HG02943 (cell line): ENCODE measurements at regions not wholly inside any gene's neighbourhood (a gene's known extent, or its start where the extent isn't known, plus 50 kb on each side); places are given as distances from the start of the nearest gene placed in this dataset.

Experiments
- ATAC-seq: cut with Tn5 transposase; IDR thresholded peaks from one replicate; pipeline ENCODE4 v1.9.1; 2021; ENCODE audit warnings: mild to moderate bottlenecking, low read depth, moderate library complexity; ENCODE audit not compliant: unreplicated experiment

- no peak for ATAC-seq
These were observed 936.7 kb downstream of the CCSER2 start for GRCh38 chr10:85265121-85265520.

- no peak for ATAC-seq
These were observed 938.4 kb downstream of the CCSER2 start for GRCh38 chr10:85266808-85267207.

DNA sequence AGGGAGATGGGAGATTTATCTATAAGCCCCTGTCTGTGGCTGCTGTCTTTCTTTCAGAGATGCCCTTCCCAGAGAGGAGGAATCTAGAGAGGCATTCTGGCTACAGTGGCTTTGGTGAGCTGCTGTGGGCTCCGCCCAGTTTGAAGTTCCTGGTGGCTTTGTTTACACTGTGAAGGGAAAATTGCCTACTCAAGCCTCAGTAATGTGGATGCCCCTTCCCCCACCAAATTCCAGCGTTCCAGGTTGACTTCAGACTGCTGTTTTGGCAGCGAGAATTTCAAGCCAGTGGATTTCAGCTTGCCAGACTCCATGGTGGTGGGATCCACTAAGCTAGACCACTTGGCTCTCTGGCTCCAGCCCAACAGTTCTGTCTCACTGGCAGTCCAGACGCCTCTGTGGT, 951.6 kb downstream of the CCSER2 start:
- ATAC-seq: no peak

DNA sequence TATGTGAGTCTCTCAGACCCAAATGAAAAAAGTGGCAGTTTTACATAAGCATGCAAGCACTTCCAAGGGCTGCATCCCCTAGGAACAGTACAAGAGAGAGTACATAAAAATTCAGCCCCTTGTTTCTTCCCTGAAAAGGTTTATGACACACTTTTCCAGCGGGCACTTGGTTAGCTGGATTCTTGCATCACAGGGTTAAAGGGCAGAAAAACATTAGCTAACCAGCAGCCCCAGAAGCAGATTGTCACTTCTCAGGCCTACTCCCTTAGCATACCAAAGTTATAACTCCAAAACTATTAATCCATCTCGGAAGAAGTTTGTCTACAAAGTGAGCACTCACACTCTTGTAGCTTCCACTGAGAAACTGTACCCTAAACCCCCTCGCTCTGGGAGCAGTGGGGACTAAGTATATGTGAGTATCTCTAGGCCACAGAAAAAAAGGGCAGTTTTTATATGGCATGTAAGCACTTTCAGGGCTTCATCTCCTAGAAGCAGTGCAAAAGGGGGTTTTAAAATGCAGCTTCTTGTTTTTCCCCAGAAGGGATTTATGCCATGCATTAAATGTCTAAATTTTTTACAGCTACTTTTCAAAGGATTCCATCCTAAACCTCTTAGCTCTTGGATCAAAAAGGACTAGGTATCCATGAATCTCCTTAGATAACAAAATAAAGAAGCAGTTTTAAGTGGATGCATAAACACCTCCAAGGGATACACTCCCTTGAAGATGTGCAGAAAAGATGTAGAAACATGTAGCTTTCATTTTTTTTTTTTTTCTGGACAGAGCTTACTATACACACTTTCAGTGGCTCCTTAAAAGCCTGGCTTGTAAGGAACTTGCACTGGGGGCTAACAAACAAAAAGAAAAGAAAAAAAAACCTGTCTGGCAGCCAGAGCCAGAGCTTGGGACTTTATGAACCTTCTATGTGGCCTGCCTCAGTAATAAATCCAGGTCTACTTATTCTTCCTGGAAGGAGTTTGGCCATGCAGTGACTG, 956.7 kb downstream of the CCSER2 start:
- ATAC-seq: no peak

DNA sequence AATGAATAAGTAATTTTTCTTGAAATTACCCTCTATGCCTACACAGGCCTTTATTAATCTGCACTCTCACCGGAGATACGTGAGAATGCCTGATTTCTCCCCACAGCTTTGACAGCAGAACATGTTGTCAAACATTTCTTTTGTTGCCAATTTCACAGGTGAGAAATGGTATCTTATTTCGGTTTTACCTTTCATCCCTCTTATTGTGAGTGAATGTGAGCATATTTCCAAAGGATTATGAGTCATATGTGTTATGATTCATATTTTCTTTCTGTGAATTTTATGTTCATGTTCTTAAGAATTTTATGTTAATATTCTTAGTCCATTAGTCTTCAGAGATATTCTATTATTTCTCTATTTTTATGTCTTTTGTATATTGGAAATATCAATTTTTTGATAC, 965.1 kb downstream of the CCSER2 start:
- ATAC-seq: no peak

DNA sequence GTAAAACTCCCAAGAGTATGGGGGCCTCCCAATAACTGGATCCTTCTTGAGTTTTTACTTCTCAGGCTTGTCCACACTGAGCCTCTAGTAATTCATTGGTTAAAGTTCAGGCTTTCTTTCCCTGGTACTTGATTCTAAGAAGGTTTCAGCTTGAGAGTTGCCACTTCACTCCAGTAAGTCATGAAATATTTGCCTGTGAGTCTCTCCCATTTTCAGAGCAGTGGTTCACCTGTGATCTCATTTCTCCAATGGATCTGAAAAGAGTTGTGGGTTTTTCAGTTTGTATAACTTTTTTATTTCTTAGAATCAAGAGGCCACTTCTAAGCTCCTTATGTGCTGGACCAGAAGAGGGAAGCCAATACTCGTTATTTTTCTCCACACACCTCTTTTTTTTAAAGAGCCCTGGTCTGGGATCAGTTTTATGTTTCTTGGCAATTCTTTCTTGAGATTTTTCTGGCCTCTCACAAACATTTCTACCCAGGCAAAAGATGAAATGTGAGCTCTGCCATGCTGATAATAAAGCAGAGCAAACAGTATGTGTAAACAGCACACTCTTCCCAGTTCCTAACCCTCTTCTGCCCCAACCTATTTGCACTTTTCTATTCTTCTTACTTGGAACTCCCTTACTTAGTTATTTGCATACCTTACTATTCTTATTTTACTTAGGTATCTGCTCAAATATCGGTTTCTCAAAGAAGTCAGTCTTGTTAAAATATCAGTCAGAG, 983.4 kb downstream of the CCSER2 start:
- ATAC-seq: no peak

DNA sequence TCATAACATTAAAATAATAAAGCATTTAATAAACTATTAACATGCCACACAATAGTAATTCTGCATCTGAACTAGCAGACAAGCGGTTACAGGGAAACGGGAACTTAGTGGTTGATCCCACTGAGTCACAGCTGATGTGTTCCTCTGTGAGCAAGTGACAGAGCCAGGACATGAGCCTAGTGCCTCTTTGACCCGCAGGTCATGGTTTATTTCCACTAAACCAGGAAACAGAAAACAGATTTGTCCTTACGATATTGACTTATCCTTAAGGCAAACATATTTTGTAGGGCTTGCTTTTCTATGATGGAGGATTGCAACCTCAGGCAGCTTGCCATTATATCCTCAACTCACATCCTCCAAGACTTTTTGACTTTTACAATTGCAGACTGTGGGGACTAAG, 987.3 kb downstream of the CCSER2 start:
- no peak for ATAC-seq

- ATAC-seq: no peak
These were observed 987.9 kb downstream of the CCSER2 start for GRCh38 chr10:85316276-85316675.

DNA sequence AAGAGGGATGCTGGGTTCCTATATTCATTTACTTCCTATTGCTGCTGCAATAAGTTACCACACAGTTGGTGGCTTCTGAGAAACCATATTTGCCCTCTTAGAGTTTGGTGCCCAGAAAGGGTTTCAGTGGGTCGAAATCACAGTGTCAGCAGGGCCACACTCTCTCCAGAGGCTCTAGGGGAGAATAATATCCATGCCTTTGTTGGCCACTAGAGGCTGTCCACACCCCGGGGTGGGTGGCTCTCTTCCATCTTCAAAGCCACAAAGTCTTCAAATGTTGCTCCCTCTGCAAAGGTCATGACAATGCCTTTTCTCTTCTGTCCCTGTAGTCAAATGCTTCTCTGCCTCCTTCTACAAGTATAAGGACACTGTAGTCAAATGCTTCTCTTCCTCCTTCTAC, 989.4 kb downstream of the CCSER2 start:
- no peak for ATAC-seq

GRCh38 chr10:85318809-85319807, 990.7 kb downstream of the CCSER2 start:
- no peak for ATAC-seq

DNA sequence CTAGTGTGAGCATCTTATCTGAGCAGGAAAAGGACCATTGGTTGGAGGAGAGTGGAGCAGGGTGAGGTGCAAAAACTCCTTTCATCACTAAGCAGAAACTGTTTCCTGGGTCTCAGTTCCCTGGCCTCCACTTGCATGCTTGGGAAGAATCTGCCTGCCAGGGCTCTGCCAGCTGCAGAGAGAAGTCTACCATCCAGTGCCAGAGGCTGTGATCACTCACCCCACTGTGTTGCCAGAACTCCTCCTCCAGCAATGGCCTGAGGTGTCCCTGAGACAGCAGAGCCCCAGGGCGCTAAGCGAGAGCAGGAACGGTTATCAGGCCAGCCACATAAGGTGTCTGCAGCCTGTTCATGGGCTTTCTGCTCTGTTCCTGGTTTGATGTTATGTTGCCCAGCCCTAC, 991.4 kb downstream of the CCSER2 start:
- ATAC-seq: no peak

- ATAC-seq: no peak
These were observed 1005.2 kb downstream of the CCSER2 start for GRCh38 chr10:85333594-85333993.

DNA sequence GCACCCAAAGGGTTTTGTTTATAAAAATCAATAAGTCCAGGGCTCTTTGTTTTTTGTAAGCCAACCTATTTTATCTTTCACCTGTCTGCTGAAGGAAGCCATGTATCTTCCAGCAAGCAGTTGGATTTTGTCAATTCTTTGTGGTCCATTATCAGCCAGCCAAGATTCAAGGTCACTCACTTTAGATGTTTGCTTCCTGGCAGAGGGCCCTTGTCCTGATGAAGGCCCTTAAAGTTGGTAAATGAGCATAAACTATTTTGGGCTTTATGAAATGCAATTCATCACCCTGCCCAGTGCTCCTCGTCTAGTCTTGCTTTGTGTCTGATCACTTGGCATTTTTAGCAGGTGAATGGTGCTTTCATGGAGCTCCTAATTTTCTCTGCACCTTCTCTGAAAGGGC, 1004.2 kb downstream of the GRID1 start:
- ATAC-seq: no peak

GRCh38 chr10:85377029-85377806, 989.4 kb downstream of the GRID1 start:
- ATAC-seq: no peak

- ATAC-seq: no peak
These were observed 987.3 kb downstream of the GRID1 start for GRCh38 chr10:85379338-85379737.

- ATAC-seq: no peak
These were observed 965.5 kb downstream of the GRID1 start for GRCh38 chr10:85400981-85401695.

GRCh38 chr10:85402541-85402940, 964.1 kb downstream of the GRID1 start:
- no peak for ATAC-seq

DNA sequence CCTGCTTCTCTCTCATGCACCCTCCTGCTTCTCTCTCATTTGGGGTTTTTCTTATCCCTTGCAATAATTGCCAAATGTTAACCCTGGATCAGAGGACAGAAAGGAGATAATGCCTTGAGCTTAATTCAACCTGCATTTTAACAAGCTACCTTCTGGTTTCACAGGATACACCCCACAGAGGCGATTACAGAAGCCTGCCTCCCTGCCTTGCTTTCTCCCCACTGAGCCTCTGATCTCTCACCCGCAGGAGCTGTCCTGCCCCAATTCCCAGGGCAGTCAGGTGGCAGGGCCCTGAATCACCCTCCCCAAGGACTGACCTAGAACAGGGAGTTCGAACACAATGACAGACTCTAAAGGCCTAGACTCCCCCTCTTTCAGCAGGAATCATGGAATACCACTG, 959.5 kb downstream of the GRID1 start:
- no peak for ATAC-seq

DNA sequence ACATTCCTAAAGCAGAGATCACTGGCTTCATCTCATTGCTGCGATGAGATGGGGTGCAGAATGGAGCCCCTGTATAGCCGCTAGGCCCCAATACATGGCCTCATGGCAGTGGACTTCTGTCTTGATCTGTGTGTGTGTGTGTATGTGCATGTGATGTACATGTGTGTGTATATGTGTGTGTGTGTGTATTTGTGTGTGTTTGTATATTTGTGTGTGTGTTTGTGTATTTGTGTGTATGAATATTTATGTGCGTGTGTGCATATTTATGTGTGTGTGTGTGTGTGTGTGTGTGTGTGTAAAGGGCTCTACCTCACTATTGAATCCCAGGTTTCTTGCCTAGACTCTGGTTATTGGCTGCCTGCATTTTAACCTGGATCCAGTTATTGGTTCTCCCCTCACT, 958.2 kb downstream of the GRID1 start:
- ATAC-seq: no peak
